AG20443 (cell line): ENCODE measurements at regions not wholly inside any gene's neighbourhood (a gene's known extent, or its start where the extent isn't known, plus 50 kb on each side); places are given as distances from the start of the nearest gene placed in this dataset.
"Not testable (repeated sequence)": the region's sequence is repeated elsewhere in the genome, so short reads cannot be mapped to it uniquely, and the experiment has no call there.

Source experiments
- DNase-seq: peaks from one replicate; pipeline ENCODE4 v3.0.0; 2012; ENCODE audit warnings: low spot score, mixed read lengths

DNA sequence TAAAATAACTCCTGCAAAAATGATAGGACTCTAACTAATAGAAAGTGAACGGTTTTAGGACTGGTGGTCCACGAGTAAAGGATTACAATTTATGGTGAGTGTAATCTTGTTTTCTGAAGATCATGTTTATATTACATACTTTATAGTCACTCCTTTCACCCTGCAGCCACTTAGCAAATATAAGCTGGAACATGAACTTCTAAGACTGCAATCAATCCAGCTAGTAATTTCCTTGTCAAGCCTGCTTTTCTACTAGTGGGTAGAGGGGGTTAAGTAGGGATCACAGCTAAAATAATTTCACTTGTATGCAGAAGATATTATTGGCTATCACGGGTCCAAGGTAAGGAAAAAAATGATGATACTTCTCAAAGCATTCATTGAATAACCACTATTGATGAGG is 125.5 kb upstream of the NETO1 start:
- no peak for DNase-seq

DNA sequence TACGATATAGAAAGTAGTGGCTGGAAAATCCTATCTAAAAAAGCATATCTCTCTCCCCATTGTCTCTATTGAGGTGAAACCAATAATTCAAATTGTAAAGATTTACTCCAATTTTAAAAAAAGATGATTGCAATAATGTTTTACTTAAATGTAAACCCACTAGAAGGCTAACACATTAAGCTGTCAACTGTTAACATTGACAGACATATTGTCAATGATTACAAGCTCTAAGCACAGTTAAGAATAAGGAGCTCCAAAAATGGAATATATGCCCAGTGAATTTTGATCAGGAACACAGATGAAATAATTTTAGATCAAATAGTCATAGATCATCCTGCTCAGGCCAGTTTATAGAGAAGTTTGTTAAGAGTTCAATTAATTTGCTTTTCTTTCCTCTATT is 123.6 kb upstream of the NETO1 start:
- no peak for DNase-seq

DNA sequence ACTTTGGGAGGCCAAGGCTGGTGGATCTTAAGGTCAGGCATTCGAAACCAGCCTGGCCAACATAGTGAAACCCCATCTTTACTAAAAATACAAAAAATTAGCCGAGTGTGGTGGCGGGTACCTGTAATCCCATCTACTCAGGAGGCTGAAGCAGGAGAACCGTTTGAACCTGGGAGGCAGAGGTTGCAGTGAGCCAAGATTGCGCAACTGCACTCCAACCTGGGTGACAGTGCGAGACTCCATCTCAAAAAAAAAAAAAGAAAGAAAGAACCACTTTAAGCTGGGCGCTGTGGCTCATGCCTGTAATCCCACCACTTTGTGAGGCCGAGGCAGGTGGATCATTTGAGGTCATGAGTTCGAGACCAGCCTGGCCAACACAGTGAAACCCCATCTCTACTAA is 119.8 kb upstream of the NETO1 start:
- DNase-seq = not testable (repeated sequence)

DNA sequence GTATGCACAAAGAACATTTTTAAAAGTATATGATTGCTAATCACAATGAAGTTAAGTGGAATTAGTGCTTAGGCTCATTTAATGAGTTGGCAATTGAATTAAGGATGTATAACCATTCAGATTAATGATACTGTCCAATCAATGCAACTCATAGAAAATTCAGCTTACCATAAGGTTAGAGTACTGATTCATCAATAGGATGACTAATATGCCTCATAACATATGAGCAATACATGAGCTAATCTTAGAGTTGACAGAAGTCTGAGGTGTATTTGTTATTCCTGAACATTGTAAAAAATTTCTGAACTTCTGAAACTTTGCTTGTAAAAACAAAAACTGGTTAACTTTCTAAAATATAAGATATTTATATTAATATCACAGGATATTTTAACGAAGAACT is 118.3 kb upstream of the NETO1 start:
- DNase-seq = no peak

DNA sequence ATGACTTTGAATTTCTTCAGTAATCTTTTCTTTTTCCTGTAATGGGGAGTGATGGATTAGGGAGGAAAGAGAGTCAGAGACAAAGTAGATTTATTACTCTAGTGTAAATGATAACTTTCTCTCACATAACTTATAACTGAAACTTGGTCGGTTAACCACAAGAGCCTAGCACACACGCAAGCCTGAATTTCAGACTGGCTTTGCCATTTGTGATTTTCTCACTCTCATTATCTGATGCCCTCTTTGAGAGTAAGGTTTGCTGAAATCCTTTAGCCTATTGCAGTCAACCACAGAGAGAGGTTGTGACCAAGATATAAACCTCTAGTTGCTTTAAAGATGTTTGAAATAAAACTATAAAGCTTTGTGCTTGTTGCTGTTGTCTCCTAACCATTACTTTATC is 117.9 kb upstream of the NETO1 start:
- DNase-seq = no peak

DNA sequence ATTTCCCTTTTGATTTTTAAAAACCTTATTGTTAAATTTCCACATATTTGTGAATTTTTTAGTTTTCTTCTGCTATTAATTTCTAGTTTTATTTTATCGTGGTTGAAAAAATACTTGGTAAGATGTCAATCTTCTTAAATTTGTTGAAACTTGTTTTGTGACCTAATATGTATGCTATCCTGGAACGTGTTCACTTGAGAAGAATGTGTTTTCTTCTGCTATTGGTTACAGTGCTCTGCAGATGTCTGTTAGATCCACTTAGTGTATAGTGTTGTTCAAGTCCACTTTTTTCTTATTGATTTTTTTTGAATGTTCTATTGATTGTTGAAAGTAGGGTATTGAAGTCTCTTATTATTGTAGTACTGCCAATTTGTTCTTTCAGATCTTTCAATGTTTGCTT is 116.5 kb upstream of the NETO1 start:
- no peak for DNase-seq

DNA sequence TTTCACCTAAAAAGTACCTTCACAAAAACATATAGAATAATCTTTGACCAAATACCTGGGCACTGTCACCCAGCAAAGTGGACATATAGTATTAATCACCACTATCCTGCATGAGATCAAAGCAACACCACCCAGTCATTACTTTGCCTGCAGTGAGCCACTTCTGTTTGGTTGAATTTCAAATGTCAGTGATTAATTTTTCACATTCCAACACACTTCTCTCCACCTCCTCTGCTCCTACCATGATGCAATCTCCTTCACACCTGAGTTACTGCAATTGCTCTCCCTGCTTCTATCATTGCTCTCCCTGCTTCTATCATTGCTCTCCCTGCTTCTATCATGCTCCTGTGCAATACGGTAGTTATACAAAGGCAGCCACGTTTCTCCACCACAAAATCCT is 106.1 kb upstream of the NETO1 start:
- no peak for DNase-seq

DNA sequence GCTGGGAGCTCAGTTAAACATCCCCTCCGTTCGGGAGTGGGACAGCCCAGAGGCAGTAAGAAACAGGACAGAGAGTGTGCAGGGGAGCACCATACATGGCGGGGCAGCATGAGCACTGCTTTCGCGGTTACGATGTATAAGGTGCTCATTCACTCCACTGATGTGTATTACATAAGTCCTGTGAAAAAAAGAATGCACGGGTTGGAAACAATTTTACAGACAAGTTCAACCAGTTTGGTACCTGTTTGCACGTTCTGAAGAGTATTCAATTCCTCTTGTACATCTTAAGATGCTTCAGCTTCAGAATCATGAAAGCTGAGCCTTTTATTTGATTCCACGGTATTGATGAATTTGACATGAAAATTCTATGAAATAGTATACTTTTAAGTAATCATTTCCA is 97.8 kb upstream of the NETO1 start:
- no peak for DNase-seq

DNA sequence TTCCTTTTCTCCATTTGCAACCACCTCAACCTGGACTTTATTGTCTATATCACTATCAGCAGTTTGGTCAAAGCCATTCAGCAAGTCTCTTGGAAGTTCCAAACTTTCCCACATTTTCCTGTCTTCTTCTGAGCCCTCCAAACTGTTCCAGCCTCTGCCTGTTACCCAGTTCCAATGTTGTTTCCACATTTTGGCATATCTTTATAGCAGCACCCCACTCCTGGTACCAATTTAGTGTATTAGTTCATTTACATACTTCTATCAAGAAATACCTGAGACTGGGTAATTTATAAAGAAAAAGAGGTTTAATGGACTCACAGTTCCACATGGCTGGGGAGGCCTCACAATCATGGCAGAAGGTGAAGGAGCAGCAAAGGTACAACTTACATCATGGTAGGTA is 90.4 kb upstream of the NETO1 start:
- not testable (repeated sequence) for DNase-seq

DNA sequence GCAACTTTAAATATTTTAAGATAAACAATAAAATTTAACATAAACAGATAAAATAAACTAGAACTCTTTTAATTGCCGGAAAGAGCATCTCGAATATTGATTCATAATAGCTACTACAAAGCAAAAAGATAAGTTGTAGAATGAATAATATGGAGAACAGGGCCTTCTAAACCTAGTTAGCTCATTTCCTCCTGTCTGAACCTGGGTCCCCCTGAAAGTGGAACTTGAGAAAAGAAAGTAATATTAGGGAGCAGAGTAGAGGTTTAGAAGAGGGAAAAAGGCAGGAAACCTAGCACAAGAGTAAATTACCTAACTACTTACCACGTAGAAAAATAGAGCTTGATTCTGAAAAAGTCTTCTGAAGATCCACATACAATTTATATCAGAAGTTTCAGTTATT is 80.7 kb upstream of the NETO1 start:
- DNase-seq = no peak

DNA sequence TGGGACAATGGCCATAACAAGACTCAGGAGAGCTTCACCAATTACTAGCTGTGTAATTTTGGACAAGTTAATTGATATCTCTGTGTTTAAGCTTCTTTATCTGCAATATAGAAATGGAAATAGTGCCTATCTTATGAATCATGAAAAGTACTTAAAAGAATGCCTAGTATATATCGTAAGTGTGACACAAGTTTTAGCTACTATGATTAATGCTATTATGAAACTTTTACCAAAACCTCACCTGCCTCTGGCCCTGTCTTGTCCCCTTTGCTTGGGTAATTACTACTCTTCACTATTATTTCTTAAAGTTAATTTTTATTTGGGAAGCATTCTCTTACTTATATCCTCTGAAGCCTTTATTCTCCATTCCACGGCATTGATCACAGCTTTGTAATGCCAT is 75.0 kb upstream of the NETO1 start:
- DNase-seq = no peak

DNA sequence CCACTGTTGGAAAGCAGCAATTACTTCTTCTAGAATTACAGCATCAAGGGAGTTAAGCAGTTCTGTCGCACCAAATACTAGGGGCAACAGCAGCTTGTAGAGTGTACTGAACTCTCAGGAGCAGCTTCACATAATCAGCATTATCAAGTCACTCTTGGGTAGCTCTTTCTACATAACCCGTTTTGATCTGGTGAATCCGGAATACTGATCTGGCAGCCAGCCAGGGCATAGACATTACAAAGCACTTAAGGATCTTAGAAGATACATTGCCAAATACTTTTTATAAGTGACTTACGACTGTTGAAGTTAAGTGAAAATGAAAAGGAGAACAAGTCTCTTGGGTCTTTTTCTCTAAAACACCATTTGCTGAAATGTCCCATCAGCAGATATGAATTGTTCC is 73.2 kb upstream of the NETO1 start:
- DNase-seq = no peak

DNA sequence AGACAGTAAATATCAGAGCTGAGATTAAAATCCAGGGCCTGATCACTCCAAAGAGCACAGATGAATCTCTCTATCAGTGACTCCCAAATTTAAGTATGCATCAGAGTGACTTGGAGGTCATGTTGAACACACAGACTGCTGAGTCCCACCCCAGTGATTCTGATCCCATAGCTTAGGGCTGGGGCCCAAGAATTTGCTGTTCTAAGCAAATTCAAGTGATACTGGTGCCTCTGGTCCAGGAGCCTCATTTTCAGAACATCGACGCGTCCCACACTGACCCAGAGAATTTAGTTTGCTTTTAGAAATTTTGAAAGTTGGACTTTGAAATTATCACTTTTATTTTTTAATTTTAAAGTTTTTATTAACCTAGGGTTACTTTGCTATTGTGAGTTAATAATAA is 72.7 kb upstream of the NETO1 start:
- DNase-seq = no peak

DNA sequence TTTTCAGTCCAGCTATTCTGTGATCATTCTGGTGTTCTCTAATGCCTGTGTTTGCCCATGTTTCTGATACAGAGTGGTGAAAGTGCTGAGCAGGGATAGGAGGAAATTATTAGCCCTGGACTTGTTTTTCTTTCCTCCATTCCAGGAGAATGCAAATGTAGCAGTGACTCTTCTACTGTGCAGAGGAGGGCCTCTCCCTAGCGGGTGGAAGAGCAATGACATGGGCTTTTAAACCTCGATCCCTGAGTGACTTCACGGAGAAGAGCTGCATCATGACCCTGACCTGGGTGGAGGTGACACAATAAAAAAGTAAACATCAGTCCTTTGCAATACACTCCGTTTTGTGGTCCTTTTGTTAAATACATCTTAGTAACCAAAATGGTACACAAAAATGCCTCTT is 68.0 kb upstream of the NETO1 start:
- no peak for DNase-seq

DNA sequence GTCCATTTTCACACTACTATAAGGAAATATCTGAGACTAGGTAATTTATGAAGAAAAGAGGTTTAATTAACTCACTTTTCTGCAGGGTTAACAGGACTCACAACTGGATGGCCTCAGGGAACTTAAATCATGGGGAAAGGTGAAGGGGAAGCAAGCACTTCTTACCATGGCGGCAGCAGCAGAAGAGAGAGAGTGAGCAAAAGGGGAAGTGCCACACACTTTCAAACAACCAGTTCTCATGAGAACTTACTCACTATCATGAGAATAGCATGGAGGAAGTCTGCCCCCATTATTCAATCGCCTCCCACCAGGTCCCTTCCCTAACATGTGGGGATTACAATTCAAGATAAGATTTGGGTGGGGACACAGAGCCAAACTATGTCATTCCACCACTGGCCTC is 55.1 kb upstream of the NETO1 start:
- DNase-seq = no peak
